Thyroid gland (tissue), 4 donors: ENCODE measurements at regions not wholly inside any gene's neighbourhood (a gene's known extent, or its start where the extent isn't known, plus 50 kb on each side); places are given as distances from the start of the nearest gene placed in this dataset.

ENCODE experiments used
- DNase-seq, 2 donors: peaks; one replicate each; pipeline ENCODE4 v3.0.0-alpha.2; 2019
- H3K27ac ChIP-seq, 3 donors: fragments of 200-600 bp; sonication (generic); 1 replicate in 2 of 3; 2 replicates in 1 of 3; pipeline ENCODE4 v1.5.1; 2016 to 2019; ENCODE audit warnings: mild to moderate bottlenecking in 1 of 3, moderate library complexity in 1 of 3
- H3K27me3 ChIP-seq: fragments of 200-600 bp; sonication (generic); one replicate; pipeline ENCODE4 v1.5.1; 2019
- H3K36me3 ChIP-seq, 2 donors: fragments of 200-600 bp; sonication (generic); one replicate each; pipeline ENCODE4 v1.5.1; 2016 to 2019
- H3K4me1 ChIP-seq, 2 donors: fragments of 200-600 bp; sonication (generic); one replicate each; pipeline ENCODE4 v1.5.1; 2017 to 2019
- H3K4me3 ChIP-seq, 3 donors: fragments of 200-600 bp; sonication (generic); replicated peaks in 1 of 3; 1 replicate in 2 of 3; 2 replicates in 1 of 3; pipeline ENCODE4 v1.5.1; 2016; ENCODE audit warnings: mild to moderate bottlenecking in 1 of 3
- H3K9me3 ChIP-seq: fragments of 200-600 bp; sonication (generic); one replicate; pipeline ENCODE4 v1.5.1; 2017
- CTCF ChIP-seq, 6 experiments: fragments of 200-600 bp in 3 of 6; fragments of 450-650 bp in 3 of 6; sonication (generic) in 3 of 6; IDR thresholded peaks; one replicate each; pipeline ENCODE4 v1.5.1; 2016 to 2019; ENCODE audit warnings: antibody characterized with exemption in 6 of 6, mild to moderate bottlenecking in 2 of 6, inconsistent platforms in 1 of 6, moderate library complexity in 1 of 6
- POLR2A ChIP-seq, 2 donors: fragments of 450-650 bp; IDR thresholded peaks; one replicate each; pipeline ENCODE4 v1.6.1; 2017; ENCODE audit warnings: antibody characterized with exemption in 2 of 2, mild to moderate bottlenecking in 2 of 2, moderate library complexity in 1 of 2
- WGBS, 2 donors: methylation state at CpG; one replicate each; pipeline ENCODE4 v1.1.5; 2017; 5-methylcytosine and 5-hydroxymethylcytosine counted together
- intact Hi-C: fragments of 100-400 bp; cut with DNase I; formaldehyde crosslinking; loops from one replicate; pipeline ENCODE4 v1.15.1; 2023

GRCh38 chr10:125261491-125262186, 101.3 kb upstream of the CTBP2 start:
- Histone ChIP-seq H3K36me3 (no peaks in the 10 kb centered on the region), H3K27ac (no peak overlapping the region), H3K9me3 (no peaks in the 10 kb centered on the region), H3K4me3 (no peak overlapping the region), H3K4me1 (no peaks in the 10 kb centered on the region), H3K27me3 (no peaks in the 10 kb centered on the region)
- no peak for DNase-seq
- 85 to 91% methylated on average over 6 of the region's 6 CpGs for WGBS, 2 donors
- intact Hi-C loops = no loop called here
- TF ChIP-seq CTCF (IDR thresholded peaks at IDR 0.05) = no peak
- TF ChIP-seq POLR2A (IDR thresholded peaks at IDR 0.05) = no peak

- no peak overlapping the region for H3K27ac ChIP-seq
- H3K4me1 ChIP-seq = no peaks in the 10 kb centered on the region
- no peak for TF ChIP-seq POLR2A (IDR thresholded peaks at IDR 0.05)
- H3K27me3 ChIP-seq = no peaks in the 10 kb centered on the region
- H3K4me3 ChIP-seq = no peak overlapping the region
- no peak for DNase-seq
- H3K36me3 ChIP-seq = no peaks in the 10 kb centered on the region
- WGBS, 2 donors = 82 to 84% methylated on average over 9 of the region's 9 CpGs
- no peaks in the 10 kb centered on the region for H3K9me3 ChIP-seq
- intact Hi-C loops = no loop called here
These were observed 99.9 kb upstream of the CTBP2 start for GRCh38 chr10:125260260-125260659.

- H3K4me1 ChIP-seq = no peaks in the 10 kb centered on the region
- no peaks in the 10 kb centered on the region for H3K36me3 ChIP-seq
- H3K9me3 ChIP-seq = no peaks in the 10 kb centered on the region
- H3K4me3 ChIP-seq = no peak overlapping the region
- intact Hi-C loops = no loop called here
- no peaks in the 10 kb centered on the region for H3K27me3 ChIP-seq
- TF ChIP-seq CTCF (IDR thresholded peaks at IDR 0.05) (no peak), POLR2A (IDR thresholded peaks at IDR 0.05) (no peak)
- no peak for DNase-seq
- H3K27ac ChIP-seq = no peak overlapping the region
- 80 to 87% methylated on average over 4 of the region's 4 CpGs for WGBS, 2 donors
These were observed 99.3 kb upstream of the CTBP2 start for GRCh38 chr10:125259651-125260050.

- no peak for DNase-seq
- Histone ChIP-seq H3K9me3 (no peaks in the 10 kb centered on the region), H3K27me3 (no peaks in the 10 kb centered on the region), H3K4me1 (no peaks in the 10 kb centered on the region), H3K27ac (no peak overlapping the region), H3K36me3 (no peaks in the 10 kb centered on the region), H3K4me3 (no peak overlapping the region)
- intact Hi-C loops = no loop called here
- TF ChIP-seq CTCF (IDR thresholded peaks at IDR 0.05) = no peak
- no peak for TF ChIP-seq POLR2A (IDR thresholded peaks at IDR 0.05)
- WGBS, 2 donors = 59 to 70% methylated on average over 2 of the region's 2 CpGs
These were observed 98.3 kb upstream of the CTBP2 start for GRCh38 chr10:125258676-125259075.

GRCh38 chr10:125257521-125258108, 97.3 kb upstream of the CTBP2 start:
- DNase-seq = no peak
- Histone ChIP-seq H3K36me3 (no peaks in the 10 kb centered on the region), H3K4me1 (no peaks in the 10 kb centered on the region), H3K27ac (no peak overlapping the region), H3K9me3 (no peaks in the 10 kb centered on the region), H3K4me3 (no peak overlapping the region), H3K27me3 (no peaks in the 10 kb centered on the region)
- WGBS, 2 donors = 76% methylated on average over 12 of the region's 12 CpGs
- intact Hi-C loops = no loop called here
- TF ChIP-seq POLR2A (IDR thresholded peaks at IDR 0.05) (no peak), CTCF (IDR thresholded peaks at IDR 0.05) (no peak)
